HCT116 (cell line): ENCODE measurements at regions not wholly inside any gene's neighbourhood (a gene's known extent, or its start where the extent isn't known, plus 50 kb on each side); places are given as distances from the start of the nearest gene placed in this dataset.

Experiments used
- ATAC-seq: fragments of 200-7000 bp; cut with Tn5 transposase; 2 replicates; pipeline ENCODE4 v1.9.1; 2020; ENCODE audit warnings: mild to moderate bottlenecking, moderate library complexity
- BruUV-seq: library from RNA; stranded (reverse); fragments of 400-500 nt; replicated peaks from 2 replicates; lab custom pipeline; 2021; lab: Mats Ljungman, UMichigan
- CTCF ChIA-PET: fragments of 300-600 bp; sonication (Branson Sonifier 250); formaldehyde crosslinking; loops from one replicate; lab custom pipeline; 2021; ENCODE audit warnings: antibody characterized with exemption; lab: Charles Lee
- POLR2A ChIA-PET: fragments of 300-600, 350-600 bp; sonication (Branson Sonifier 250); formaldehyde crosslinking; loops from one replicate; lab custom pipeline; 2021; ENCODE audit warnings: antibody characterized with exemption; lab: Charles Lee
- RAD21 ChIA-PET, 2 experiments: fragments of 300-600 bp; sonication (Branson Sonifier 250); formaldehyde crosslinking; loops; one replicate each; lab custom pipeline; 2023; ENCODE audit warnings: low total read pairs in 2 of 2; ENCODE audit not compliant: uncharacterized antibody in 2 of 2, unreplicated experiment in 2 of 2, low non-redundant PET in 1 of 2; lab: Charles Lee
- DNase-seq: peaks from one replicate; pipeline ENCODE4 v3.0.0-alpha.2; 2010; ENCODE audit warnings: low read depth, low spot score
- H2AFZ ChIP-seq: fragments of 200-600 bp; shearing (Covaris generic), sonication (generic); 2 replicates; pipeline ENCODE4 v1.6.1; 2017; ENCODE audit warnings: low read depth, mixed run types, mixed read lengths, antibody characterized with exemption, low read length; ENCODE audit not compliant: poor library complexity, severe bottlenecking
- H3K27ac ChIP-seq: 2 replicates; pipeline ENCODE4 v1.5.1; 2012; ENCODE audit warnings: low read depth, low read length
- H3K27me3 ChIP-seq: fragments of 200-600 bp; sonication (generic); 2 replicates; pipeline ENCODE4 v1.6.1; 2016; ENCODE audit warnings: mixed run types, low read length, mixed read lengths; ENCODE audit not compliant: insufficient read depth
- H3K36me3 ChIP-seq, 2 experiments: fragments of 200-500 bp in 1 of 2; fragments of 200-600 bp in 1 of 2; sonication (Bioruptor generic) in 1 of 2; sonication (generic) in 1 of 2; 2 replicates each; pipeline versions ENCODE4 v1.5.1 to v1.6.1; 2014 to 2016; ENCODE audit warnings: low read length in 2 of 2, inconsistent platforms in 1 of 2, mixed read lengths in 1 of 2, mixed run types in 1 of 2; ENCODE audit not compliant: insufficient read depth in 2 of 2, control insufficient read depth in 1 of 2
- H3K4me1 ChIP-seq, 2 experiments: fragments of 200-600 bp in 1 of 2; sonication (generic) in 1 of 2; 2 replicates each; pipeline versions ENCODE4 v1.5.1 to v1.6.1; 2012 to 2017; ENCODE audit warnings: low read length in 2 of 2, inconsistent platforms in 1 of 2, mild to moderate bottlenecking in 1 of 2, mixed read lengths in 1 of 2, mixed run types in 1 of 2, moderate library complexity in 1 of 2; ENCODE audit not compliant: insufficient read depth in 2 of 2, control insufficient read depth in 1 of 2
- H3K4me2 ChIP-seq: fragments of 200-600 bp; sonication (generic); 2 replicates; pipeline ENCODE4 v1.6.1; 2017; ENCODE audit warnings: mixed run types, low read length, mixed read lengths
- H3K4me3 ChIP-seq, 2 experiments: fragments of 200-600 bp in 1 of 2; sonication (generic) in 1 of 2; replicated peaks in 1 of 2; 2 replicates each; pipeline ENCODE4 v1.5.1; 2011 to 2016; ENCODE audit warnings: low read length in 2 of 2, control low read depth in 1 of 2, low read depth in 1 of 2, mild to moderate bottlenecking in 1 of 2, mixed read lengths in 1 of 2, mixed run types in 1 of 2
- H3K79me2 ChIP-seq: fragments of 200-600 bp; sonication (generic); 2 replicates; pipeline ENCODE4 v1.6.1; 2017; ENCODE audit warnings: mild to moderate bottlenecking, mixed run types, low read length, moderate library complexity, mixed read lengths; ENCODE audit not compliant: insufficient read depth
- H3K9ac ChIP-seq: fragments of 200-600 bp; sonication (generic); 2 replicates; pipeline ENCODE4 v1.6.1; 2016; ENCODE audit warnings: low read length, mixed read lengths
- H3K9me2 ChIP-seq: fragments of 200-600 bp; sonication (generic), shearing (Covaris generic); 2 replicates; pipeline ENCODE4 v1.6.1; 2017; ENCODE audit warnings: mixed run types, mild to moderate bottlenecking, moderate library complexity; ENCODE audit not compliant: insufficient read depth
- H3K9me3 ChIP-seq, 2 experiments: fragments of 200-500 bp in 1 of 2; fragments of 200-600 bp in 1 of 2; sonication (Bioruptor generic) in 1 of 2; sonication (generic) in 1 of 2; 2 replicates each; pipeline ENCODE4 v1.6.1; 2014 to 2017; ENCODE audit warnings: low read length in 2 of 2, mixed read lengths in 2 of 2, inconsistent platforms in 1 of 2, low read depth in 1 of 2, mild to moderate bottlenecking in 1 of 2, mixed run types in 1 of 2, moderate library complexity in 1 of 2; ENCODE audit not compliant: control insufficient read depth in 1 of 2, insufficient read depth in 1 of 2
- H4K20me1 ChIP-seq: fragments of 200-600 bp; sonication (generic), shearing (Covaris generic); 2 replicates; pipeline ENCODE4 v1.6.1; 2017; ENCODE audit warnings: mixed run types, mild to moderate bottlenecking, moderate library complexity; ENCODE audit not compliant: insufficient read depth
- CBX3 ChIP-seq: IDR thresholded peaks from 2 replicates; pipeline ENCODE4 v1.6.1; 2012; ENCODE audit warnings: low read depth
- CEBPB ChIP-seq: IDR thresholded peaks from 2 replicates; pipeline ENCODE4 v1.6.1; 2012; ENCODE audit warnings: low read depth
- ELF1 ChIP-seq: IDR thresholded peaks from 2 replicates; pipeline ENCODE4 v1.6.1; 2012; ENCODE audit warnings: low read depth, borderline replicate concordance
- FOSL1 ChIP-seq: IDR thresholded peaks from 2 replicates; pipeline ENCODE4 v1.6.1; 2012; ENCODE audit warnings: low read depth
- JUND ChIP-seq: IDR thresholded peaks from 2 replicates; pipeline ENCODE4 v1.6.1; 2012
- POLR2AphosphoS5 ChIP-seq: IDR thresholded peaks from 2 replicates; pipeline ENCODE4 v1.6.1; 2011; ENCODE audit warnings: mild to moderate bottlenecking, low read depth, low read length, moderate library complexity
- REST ChIP-seq: IDR thresholded peaks from 2 replicates; pipeline ENCODE4 v1.6.1; 2012; ENCODE audit warnings: low read depth
- SP1 ChIP-seq: IDR thresholded peaks from 2 replicates; pipeline ENCODE4 v1.6.1; 2012; ENCODE audit warnings: low read depth
- SRF ChIP-seq: IDR thresholded peaks from 2 replicates; pipeline ENCODE4 v1.6.1; 2012; ENCODE audit warnings: low read depth
- TCF7L2 ChIP-seq: IDR thresholded peaks from 2 replicates; pipeline ENCODE4 v1.7.0; 2011; ENCODE audit warnings: borderline replicate concordance, inconsistent platforms; ENCODE audit not compliant: insufficient read depth, insufficient read length; ENCODE audit errors: extremely low read depth
- YY1 ChIP-seq: IDR thresholded peaks from 2 replicates; pipeline ENCODE4 v1.6.1; 2011; ENCODE audit warnings: low read length, low read depth, moderate library complexity, mild to moderate bottlenecking; ENCODE audit not compliant: insufficient replicate concordance; ENCODE audit errors: extremely low read depth
- ZFX ChIP-seq: fragments of 450-650 bp; IDR thresholded peaks from 2 replicates; pipeline ENCODE4 v1.6.1; 2017
- ZNF274 ChIP-seq: fragments of 200-500 bp; sonication (Bioruptor generic); IDR thresholded peaks from 2 replicates; pipeline ENCODE4 v1.6.1; 2014; ENCODE audit warnings: mild to moderate bottlenecking, low read depth, low read length, inconsistent platforms
- intact Hi-C: fragments of 100-400 bp; cut with micrococcal nuclease; formaldehyde crosslinking; loops from 2 replicates; pipeline ENCODE4 v1.10.0; 2022
- TF ChIP-seq, protein P1 (sequence below), 3 experiments: fragments of 200-600 bp in 1 of 3; sonication (generic) in 1 of 3; IDR thresholded peaks in 2 of 3; conservative IDR thresholded peaks in 1 of 3; 2 replicates each; pipeline ENCODE4 v1.5.1; 2012 to 2017; ENCODE audit warnings: low read depth in 2 of 3, low read length in 2 of 3, antibody characterized with exemption in 1 of 3, borderline replicate concordance in 1 of 3, control low read depth in 1 of 3, mild to moderate bottlenecking in 1 of 3, mixed read lengths in 1 of 3, mixed run types in 1 of 3, moderate library complexity in 1 of 3; ENCODE audit not compliant: insufficient read depth in 1 of 3
- TF ChIP-seq, protein P2 (sequence below): IDR thresholded peaks from 2 replicates; pipeline ENCODE4 v1.6.1; 2012

- ChIA-PET RAD21 (no interaction called here), POLR2A (no interaction called here), CTCF (interaction anchor here (1.3 kb wide), 1 partner anchor 9 kb away, joined by 5 read pairs; no protein-coding TSS in a partner anchor)
- Histone ChIP-seq H2AFZ (no peak overlapping the region), H3K9me2 (no peaks in the 10 kb centered on the region), H3K4me1 (peaks cover 5 to 12% of the 10 kb centered on the region in 2 experiments; a peak in 3 of 4 replicates), H3K9me3 (peaks cover 0 to 5% of the 10 kb centered on the region in 2 experiments; a peak in 1 of 4 replicates), H3K4me3 (no peak overlapping the region), H3K4me2 (no peak overlapping the region), H3K36me3 (no peaks in the 10 kb centered on the region), H4K20me1 (no peaks in the 10 kb centered on the region), H3K27me3 (no peaks in the 10 kb centered on the region), H3K27ac (peak overlapping the region; percentile 12; the same call in 1 of the 2 replicates), H3K79me2 (no peaks in the 10 kb centered on the region), H3K9ac (no peak overlapping the region)
- ATAC-seq (peak; percentile 57; the same call in 1 of the 2 replicates), DNase-seq (no peak)
- TF ChIP-seq FOSL1 (no peak), CBX3 (no peak), SRF (no peak), JUND (no peak), ZNF274 (no peak), ZFX (no peak), POLR2AphosphoS5 (no peak), ELF1 (no peak), TCF7L2 (no peak), REST (no peak), CEBPB (no peak), SP1 (no peak), YY1 (no peak)
- TF ChIP-seq, protein P1, sequence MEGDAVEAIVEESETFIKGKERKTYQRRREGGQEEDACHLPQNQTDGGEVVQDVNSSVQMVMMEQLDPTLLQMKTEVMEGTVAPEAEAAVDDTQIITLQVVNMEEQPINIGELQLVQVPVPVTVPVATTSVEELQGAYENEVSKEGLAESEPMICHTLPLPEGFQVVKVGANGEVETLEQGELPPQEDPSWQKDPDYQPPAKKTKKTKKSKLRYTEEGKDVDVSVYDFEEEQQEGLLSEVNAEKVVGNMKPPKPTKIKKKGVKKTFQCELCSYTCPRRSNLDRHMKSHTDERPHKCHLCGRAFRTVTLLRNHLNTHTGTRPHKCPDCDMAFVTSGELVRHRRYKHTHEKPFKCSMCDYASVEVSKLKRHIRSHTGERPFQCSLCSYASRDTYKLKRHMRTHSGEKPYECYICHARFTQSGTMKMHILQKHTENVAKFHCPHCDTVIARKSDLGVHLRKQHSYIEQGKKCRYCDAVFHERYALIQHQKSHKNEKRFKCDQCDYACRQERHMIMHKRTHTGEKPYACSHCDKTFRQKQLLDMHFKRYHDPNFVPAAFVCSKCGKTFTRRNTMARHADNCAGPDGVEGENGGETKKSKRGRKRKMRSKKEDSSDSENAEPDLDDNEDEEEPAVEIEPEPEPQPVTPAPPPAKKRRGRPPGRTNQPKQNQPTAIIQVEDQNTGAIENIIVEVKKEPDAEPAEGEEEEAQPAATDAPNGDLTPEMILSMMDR (IDR thresholded peaks at IDR 0.05 in 2 of 3, conservative IDR thresholded peaks at IDR 0.05 in 1 of 3; ENCODE audit: borderline replicate concordance in 1 of 3, insufficient read depth in 1 of 3, low read depth in 2 of 3, low read length in 2 of 3) = no peak
- TF ChIP-seq, protein P2, sequence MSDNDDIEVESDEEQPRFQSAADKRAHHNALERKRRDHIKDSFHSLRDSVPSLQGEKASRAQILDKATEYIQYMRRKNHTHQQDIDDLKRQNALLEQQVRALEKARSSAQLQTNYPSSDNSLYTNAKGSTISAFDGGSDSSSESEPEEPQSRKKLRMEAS = no peak
- no TSS peak for BruUV-seq
- intact Hi-C loops = no loop called here
These were observed 228.2 kb upstream of the GSE1 start for GRCh38 chr16:85384833-85385462.
